ENCODE measurements at regions not wholly inside any gene's neighbourhood (a gene's known extent, or its start where the extent isn't known, plus 50 kb on each side); places are given as distances from the start of the nearest gene placed in this dataset.

- DNase-seq (ENCODE audit: low read depth in 4 of 4, low spot score in 3 of 4): no peak
These were observed 170.4 kb downstream of the ZDHHC21 start for GRCh38 chr9:14522627-14523379.

- no peak for DNase-seq (ENCODE audit: low read depth in 4 of 4, low spot score in 3 of 4)
These were observed 172.9 kb downstream of the ZDHHC21 start for GRCh38 chr9:14520341-14520740.

GRCh38 chr9:14517154-14517906, 175.9 kb downstream of the ZDHHC21 start:
- no peak for DNase-seq (ENCODE audit: low read depth in 4 of 4, low spot score in 3 of 4)

- no peak for DNase-seq (ENCODE audit: low read depth in 4 of 4, low spot score in 3 of 4)
These were observed 176.6 kb downstream of the ZDHHC21 start for GRCh38 chr9:14516656-14517055.

GRCh38 chr9:14515571-14516198, 177.5 kb downstream of the ZDHHC21 start:
- DNase-seq (ENCODE audit: low read depth in 4 of 4, low spot score in 3 of 4): no peak

GRCh38 chr9:14515049-14515448, 178.2 kb downstream of the ZDHHC21 start:
- no peak for DNase-seq (ENCODE audit: low read depth in 4 of 4, low spot score in 3 of 4)

GRCh38 chr9:14512942-14513341, 180.3 kb downstream of the ZDHHC21 start:
- no peak for DNase-seq (ENCODE audit: low read depth in 4 of 4, low spot score in 3 of 4)

GRCh38 chr9:14511452-14511851, 181.8 kb downstream of the ZDHHC21 start:
- no peak for DNase-seq (ENCODE audit: low read depth in 4 of 4, low spot score in 3 of 4)

- DNase-seq (ENCODE audit: low read depth in 4 of 4, low spot score in 3 of 4): no peak
These were observed 184.3 kb downstream of the ZDHHC21 start for GRCh38 chr9:14508884-14509283.

- no peak for DNase-seq (ENCODE audit: low read depth in 4 of 4, low spot score in 3 of 4)
These were observed 187.4 kb upstream of the NFIB start for GRCh38 chr9:14501366-14501765.

- no peak for DNase-seq (ENCODE audit: low read depth in 4 of 4, low spot score in 3 of 4)
These were observed 186.8 kb upstream of the NFIB start for GRCh38 chr9:14500705-14501104.

- no peak for DNase-seq (ENCODE audit: low read depth in 4 of 4, low spot score in 3 of 4)
These were observed 186.0 kb upstream of the NFIB start for GRCh38 chr9:14499976-14500375.

- DNase-seq (ENCODE audit: low read depth in 4 of 4, low spot score in 3 of 4): no peak
These were observed 184.9 kb upstream of the NFIB start for GRCh38 chr9:14498824-14499223.

- DNase-seq (ENCODE audit: low read depth in 4 of 4, low spot score in 3 of 4): no peak
These were observed 183.5 kb upstream of the NFIB start for GRCh38 chr9:14497476-14497875.

GRCh38 chr9:14488421-14489190, 174.7 kb upstream of the NFIB start:
- DNase-seq (ENCODE audit: low read depth in 4 of 4, low spot score in 3 of 4): no peak

- DNase-seq (ENCODE audit: low read depth in 4 of 4, low spot score in 3 of 4): no peak
These were observed 173.7 kb upstream of the NFIB start for GRCh38 chr9:14487547-14488185.

GRCh38 chr9:14485366-14485765, 171.4 kb upstream of the NFIB start:
- DNase-seq (ENCODE audit: low read depth in 4 of 4, low spot score in 3 of 4): no peak

GRCh38 chr9:14482856-14483255, 168.9 kb upstream of the NFIB start:
- no peak for DNase-seq (ENCODE audit: low read depth in 4 of 4, low spot score in 3 of 4)

- DNase-seq (ENCODE audit: low read depth in 4 of 4, low spot score in 3 of 4): no peak
These were observed 166.6 kb upstream of the NFIB start for GRCh38 chr9:14480526-14480925.

- DNase-seq (ENCODE audit: low read depth in 4 of 4, low spot score in 3 of 4): no peak
These were observed 165.2 kb upstream of the NFIB start for GRCh38 chr9:14479163-14479560.

Data from left renal pelvis (tissue), 4 donors.